HepG2 (cell line): ENCODE measurements at regions not wholly inside any gene's neighbourhood (a gene's known extent, or its start where the extent isn't known, plus 50 kb on each side); places are given as distances from the start of the nearest gene placed in this dataset.

Experiments used
- JUND ChIP-seq: sonication (generic); formaldehyde crosslinking; IDR thresholded peaks from 2 replicates; pipeline ENCODE4 v1.8.0; 2022; ENCODE audit warnings: mild to moderate bottlenecking, missing genetic modification reagents
- MYNN ChIP-seq: sonication (generic); formaldehyde crosslinking; IDR thresholded peaks from 2 replicates; pipeline ENCODE4 v1.4.0; 2020; ENCODE audit warnings: mild to moderate bottlenecking, low read depth, missing genetic modification reagents
- SALL1 ChIP-seq: sonication (generic); formaldehyde crosslinking; IDR thresholded peaks from 2 replicates; pipeline ENCODE4 v1.8.0; 2022; ENCODE audit warnings: mild to moderate bottlenecking, missing genetic modification reagents
- TAF15 ChIP-seq: fragments of 200-400 bp; formaldehyde crosslinking; IDR thresholded peaks from one replicate; pipeline ENCODE4 v1.6.1; 2018; ENCODE audit warnings: mild to moderate bottlenecking, low read depth, low read length; ENCODE audit not compliant: poor library complexity, severe bottlenecking
- TBP ChIP-seq: sonication (generic); formaldehyde crosslinking; IDR thresholded peaks from 2 replicates; pipeline ENCODE4 v1.5.0; 2020; ENCODE audit warnings: missing genetic modification reagents
- TSC22D2 ChIP-seq: sonication (generic); formaldehyde crosslinking; IDR thresholded peaks from 2 replicates; pipeline ENCODE4 v1.5.1; 2020; ENCODE audit warnings: missing genetic modification reagents, mild to moderate bottlenecking, borderline replicate concordance
- ZFP36 ChIP-seq: fragments of 150-350 bp; IDR thresholded peaks from 2 replicates; pipeline ENCODE4 v1.6.1; 2018; ENCODE audit warnings: borderline replicate concordance, low read length, low read depth; ENCODE audit not compliant: partially characterized antibody
- ZNF660 ChIP-seq: sonication (generic); formaldehyde crosslinking; IDR thresholded peaks from 2 replicates; pipeline ENCODE4 v1.5.1; 2020; ENCODE audit warnings: mild to moderate bottlenecking, low read depth, missing genetic modification reagents, borderline replicate concordance
- ZNF83 ChIP-seq: sonication (generic); formaldehyde crosslinking; IDR thresholded peaks from 2 replicates; pipeline ENCODE4 v1.4.0; 2020; ENCODE audit warnings: missing genetic modification reagents, mild to moderate bottlenecking, borderline replicate concordance
- ZNF841 ChIP-seq: sonication (generic); formaldehyde crosslinking; IDR thresholded peaks from 2 replicates; pipeline ENCODE4 v1.8.1; 2023; ENCODE audit warnings: missing genetic modification reagents, borderline replicate concordance
- TF ChIP-seq, protein P1 (sequence below): sonication (generic); formaldehyde crosslinking; IDR thresholded peaks from one replicate; pipeline ENCODE4 v1.5.1; 2020; ENCODE audit warnings: mild to moderate bottlenecking, missing genetic modification reagents; ENCODE audit errors: not compliant biosample characterization
- TF ChIP-seq, protein P2 (sequence below), 2 experiments: sonication (generic) in 1 of 2; formaldehyde crosslinking in 1 of 2; IDR thresholded peaks; 2 replicates each; pipeline versions ENCODE4 v1.5.1 to v1.6.1; 2011 to 2020; ENCODE audit warnings: borderline replicate concordance in 1 of 2, low read depth in 1 of 2, low read length in 1 of 2, mild to moderate bottlenecking in 1 of 2, missing genetic modification reagents in 1 of 2, moderate library complexity in 1 of 2

DNA sequence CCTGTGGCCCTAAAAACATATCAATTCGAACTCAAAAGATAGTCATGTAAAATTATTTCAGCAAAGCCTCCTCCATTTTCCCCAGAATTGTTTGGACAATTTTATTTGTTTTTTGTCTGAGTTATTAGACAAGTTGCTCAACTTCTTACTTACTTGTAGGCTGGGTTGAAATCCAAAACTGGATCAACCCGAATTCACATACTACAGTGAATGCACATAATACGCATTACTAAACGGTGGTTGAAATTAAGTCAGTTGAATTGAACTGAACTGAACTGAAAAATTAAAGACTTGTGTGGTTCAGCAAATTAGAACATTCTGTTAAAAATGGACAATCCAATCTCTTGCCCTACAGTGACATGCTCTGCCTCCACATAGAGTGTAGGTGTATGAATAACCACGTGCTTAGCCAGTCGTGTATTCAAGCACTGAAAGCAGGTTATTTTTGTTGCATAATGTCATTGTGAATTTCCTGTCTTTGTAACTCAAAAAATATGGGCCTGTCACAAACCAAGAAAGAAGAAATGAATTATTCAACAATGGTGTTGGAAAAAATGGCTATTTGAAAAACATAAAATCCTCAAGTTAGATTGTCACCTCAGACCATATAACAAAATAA is 441.0 kb downstream of the TXNL1 start:
- TF ChIP-seq TBP (CRISPR knock-in tag) (no peak), JUND (no peak), ZNF660 (CRISPR knock-in tag) (no peak), TSC22D2 (CRISPR knock-in tag) (no peak), SALL1 (CRISPR knock-in tag) (no peak), MYNN (CRISPR knock-in tag) (no peak), ZNF841 (no peak), ZFP36 (no peak), TAF15 (no peak), ZNF83 (no peak)
- TF ChIP-seq, protein P1, sequence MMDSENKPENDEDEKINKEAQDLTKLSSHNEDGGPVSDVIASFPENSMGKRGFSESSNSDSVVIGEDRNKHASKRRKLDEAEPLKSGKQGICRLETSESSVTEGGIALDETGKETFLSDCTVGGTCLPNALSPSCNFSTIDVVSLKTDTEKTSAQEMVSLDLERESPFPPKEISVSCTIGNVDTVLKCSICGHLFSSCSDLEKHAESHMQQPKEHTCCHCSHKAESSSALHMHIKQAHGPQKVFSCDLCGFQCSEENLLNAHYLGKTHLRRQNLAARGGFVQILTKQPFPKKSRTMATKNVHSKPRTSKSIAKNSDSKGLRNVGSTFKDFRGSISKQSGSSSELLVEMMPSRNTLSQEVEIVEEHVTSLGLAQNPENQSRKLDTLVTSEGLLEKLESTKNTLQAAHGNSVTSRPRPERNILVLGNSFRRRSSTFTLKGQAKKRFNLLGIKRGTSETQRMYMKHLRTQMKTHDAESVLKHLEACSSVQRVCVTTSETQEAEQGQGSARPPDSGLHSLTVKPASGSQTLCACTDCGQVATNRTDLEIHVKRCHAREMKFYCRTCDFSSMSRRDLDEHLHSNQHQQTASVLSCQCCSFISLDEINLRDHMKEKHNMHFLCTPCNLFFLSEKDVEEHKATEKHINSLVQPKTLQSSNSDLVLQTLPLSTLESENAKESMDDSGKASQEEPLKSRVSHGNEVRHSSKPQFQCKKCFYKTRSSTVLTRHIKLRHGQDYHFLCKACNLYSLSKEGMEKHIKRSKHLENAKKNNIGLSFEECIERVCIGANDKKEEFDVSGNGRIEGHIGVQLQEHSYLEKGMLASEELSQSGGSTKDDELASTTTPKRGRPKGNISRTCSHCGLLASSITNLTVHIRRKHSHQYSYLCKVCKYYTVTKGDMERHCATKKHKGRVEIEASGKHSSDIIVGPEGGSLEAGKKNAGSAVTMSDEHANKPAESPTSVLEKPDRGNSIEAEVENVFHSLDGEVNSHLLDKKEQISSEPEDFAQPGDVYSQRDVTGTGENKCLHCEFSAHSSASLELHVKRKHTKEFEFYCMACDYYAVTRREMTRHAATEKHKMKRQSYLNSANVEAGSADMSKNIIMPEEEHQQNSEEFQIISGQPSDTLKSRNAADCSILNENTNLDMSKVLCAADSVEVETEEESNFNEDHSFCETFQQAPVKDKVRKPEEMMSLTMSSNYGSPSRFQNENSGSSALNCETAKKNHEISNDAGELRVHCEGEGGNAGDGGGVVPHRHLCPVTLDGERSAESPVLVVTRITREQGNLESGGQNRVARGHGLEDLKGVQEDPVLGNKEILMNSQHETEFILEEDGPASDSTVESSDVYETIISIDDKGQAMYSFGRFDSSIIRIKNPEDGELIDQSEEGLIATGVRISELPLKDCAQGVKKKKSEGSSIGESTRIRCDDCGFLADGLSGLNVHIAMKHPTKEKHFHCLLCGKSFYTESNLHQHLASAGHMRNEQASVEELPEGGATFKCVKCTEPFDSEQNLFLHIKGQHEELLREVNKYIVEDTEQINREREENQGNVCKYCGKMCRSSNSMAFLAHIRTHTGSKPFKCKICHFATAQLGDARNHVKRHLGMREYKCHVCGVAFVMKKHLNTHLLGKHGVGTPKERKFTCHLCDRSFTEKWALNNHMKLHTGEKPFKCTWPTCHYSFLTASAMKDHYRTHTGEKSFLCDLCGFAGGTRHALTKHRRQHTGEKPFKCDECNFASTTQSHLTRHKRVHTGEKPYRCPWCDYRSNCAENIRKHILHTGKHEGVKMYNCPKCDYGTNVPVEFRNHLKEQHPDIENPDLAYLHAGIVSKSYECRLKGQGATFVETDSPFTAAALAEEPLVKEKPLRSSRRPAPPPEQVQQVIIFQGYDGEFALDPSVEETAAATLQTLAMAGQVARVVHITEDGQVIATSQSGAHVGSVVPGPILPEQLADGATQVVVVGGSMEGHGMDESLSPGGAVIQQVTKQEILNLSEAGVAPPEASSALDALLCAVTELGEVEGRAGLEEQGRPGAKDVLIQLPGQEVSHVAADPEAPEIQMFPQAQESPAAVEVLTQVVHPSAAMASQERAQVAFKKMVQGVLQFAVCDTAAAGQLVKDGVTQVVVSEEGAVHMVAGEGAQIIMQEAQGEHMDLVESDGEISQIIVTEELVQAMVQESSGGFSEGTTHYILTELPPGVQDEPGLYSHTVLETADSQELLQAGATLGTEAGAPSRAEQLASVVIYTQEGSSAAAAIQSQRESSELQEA (CRISPR knock-in tag) = no peak
- TF ChIP-seq, protein P2, sequence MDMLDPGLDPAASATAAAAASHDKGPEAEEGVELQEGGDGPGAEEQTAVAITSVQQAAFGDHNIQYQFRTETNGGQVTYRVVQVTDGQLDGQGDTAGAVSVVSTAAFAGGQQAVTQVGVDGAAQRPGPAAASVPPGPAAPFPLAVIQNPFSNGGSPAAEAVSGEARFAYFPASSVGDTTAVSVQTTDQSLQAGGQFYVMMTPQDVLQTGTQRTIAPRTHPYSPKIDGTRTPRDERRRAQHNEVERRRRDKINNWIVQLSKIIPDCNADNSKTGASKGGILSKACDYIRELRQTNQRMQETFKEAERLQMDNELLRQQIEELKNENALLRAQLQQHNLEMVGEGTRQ (IDR thresholded peaks at IDR 0.05; ENCODE audit: low read depth, low read length) = no peak
- TF ChIP-seq, protein P2 (CRISPR knock-in tag; IDR thresholded peaks at IDR 0.05; ENCODE audit: borderline replicate concordance) = no peak
